Endothelial cell of umbilical vein (primary cell): ENCODE measurements at regions not wholly inside any gene's neighbourhood (a gene's known extent, or its start where the extent isn't known, plus 50 kb on each side); places are given as distances from the start of the nearest gene placed in this dataset.

Source experiments
- CTCF ChIP-seq, 2 donors: IDR thresholded peaks; 1 replicate in 1 of 2; 2 replicates in 1 of 2; pipeline ENCODE4 v1.5.1; 2011; ENCODE audit warnings: low read length in 2 of 2, mild to moderate bottlenecking in 2 of 2, moderate library complexity in 2 of 2, control low read depth in 1 of 2, inconsistent platforms in 1 of 2, low read depth in 1 of 2; ENCODE audit not compliant: insufficient read depth in 1 of 2; ENCODE audit errors: extremely low read depth in 1 of 2
- EZH2 ChIP-seq: IDR thresholded peaks from 2 replicates; pipeline ENCODE4 v1.6.1; 2012; ENCODE audit warnings: borderline replicate concordance, low read depth, mild to moderate bottlenecking, moderate library complexity, low read length, inconsistent platforms; ENCODE audit not compliant: severe bottlenecking
- POLR2A ChIP-seq: IDR thresholded peaks from 2 replicates; pipeline ENCODE4 v1.6.1; 2012; ENCODE audit warnings: low read depth, mild to moderate bottlenecking, control low read depth, low read length
- POLR2AphosphoS5 ChIP-seq: IDR thresholded peaks from 2 replicates; pipeline ENCODE4 v1.6.1; 2012; ENCODE audit warnings: low read depth, mild to moderate bottlenecking, control low read depth, low read length, moderate library complexity; ENCODE audit not compliant: insufficient read depth

- TF ChIP-seq POLR2AphosphoS5 (no peak), EZH2 (no peak), POLR2A (no peak), CTCF (IDR thresholded peaks at IDR 0.05; ENCODE audit: extremely low read depth in 1 of 2, insufficient read depth in 1 of 2, low read depth in 1 of 2, low read length in 2 of 2) (no peak)
Observed at GRCh38 chr21:15301736-15302135, 236.9 kb upstream of the NRIP1 start.
